VCaP (cell line): ENCODE measurements at regions not wholly inside any gene's neighbourhood (a gene's known extent, or its start where the extent isn't known, plus 50 kb on each side); places are given as distances from the start of the nearest gene placed in this dataset.

Source experiments
- H3K27ac ChIP-seq: fragments of 450-650 bp; 2 replicates; pipeline ENCODE4 v1.5.1; 2017
- CTCF ChIP-seq: fragments of 450-650 bp; conservative IDR thresholded peaks from 2 replicates; pipeline ENCODE4 v1.5.1; 2017; ENCODE audit warnings: mild to moderate bottlenecking, moderate library complexity

GRCh38 chr3:145387211-145387610 lies 773.8 kb downstream of the PLOD2 start:
- H3K27ac ChIP-seq, result no peak overlapping the region
- no peak for TF ChIP-seq CTCF

GRCh38 chr3:145395421-145395820 lies 765.6 kb downstream of the PLOD2 start:
- H3K27ac ChIP-seq, result no peak overlapping the region
- TF ChIP-seq CTCF, result no peak

GRCh38 chr3:145411605-145412004 lies 749.4 kb downstream of the PLOD2 start:
- H3K27ac ChIP-seq, result no peak overlapping the region
- TF ChIP-seq CTCF, result no peak

GRCh38 chr3:145417678-145418077 lies 743.3 kb downstream of the PLOD2 start:
- no peak overlapping the region for H3K27ac ChIP-seq
- TF ChIP-seq CTCF, result no peak

GRCh38 chr3:145422556-145422955 lies 738.4 kb downstream of the PLOD2 start:
- no peak for TF ChIP-seq CTCF
- H3K27ac ChIP-seq, result no peak overlapping the region

GRCh38 chr3:145427355-145427754 lies 733.6 kb downstream of the PLOD2 start:
- no peak for TF ChIP-seq CTCF
- no peak overlapping the region for H3K27ac ChIP-seq

- no peak overlapping the region for H3K27ac ChIP-seq
- no peak for TF ChIP-seq CTCF
Observed at GRCh38 chr3:145429546-145429945, 731.4 kb downstream of the PLOD2 start.

GRCh38 chr3:145448436-145448835 lies 712.5 kb downstream of the PLOD2 start:
- H3K27ac ChIP-seq, result no peak overlapping the region
- no peak for TF ChIP-seq CTCF
